BE2C (cell line): ENCODE measurements at regions not wholly inside any gene's neighbourhood (a gene's known extent, or its start where the extent isn't known, plus 50 kb on each side); places are given as distances from the start of the nearest gene placed in this dataset.

Experiments used
- DNase-seq: peaks from one replicate; pipeline ENCODE4 v3.0.0-alpha.2; 2020
- H3K27me3 ChIP-seq: fragments of 250-450 bp; sonication (Bioruptor Pico); 2 replicates; pipeline ENCODE4 v1.5.1; 2020; ENCODE audit warnings: mild to moderate bottlenecking
- H3K36me3 ChIP-seq: fragments of 250-450 bp; sonication (Bioruptor Pico); 2 replicates; pipeline ENCODE4 v1.5.1; 2020; ENCODE audit warnings: mild to moderate bottlenecking
- H3K4me1 ChIP-seq: fragments of 250-450 bp; sonication (Bioruptor Pico); 2 replicates; pipeline ENCODE4 v1.5.1; 2020
- H3K4me3 ChIP-seq: 2 replicates; pipeline ENCODE4 v1.5.1; 2011; ENCODE audit warnings: low read depth, low read length
- H3K9me3 ChIP-seq: fragments of 250-450 bp; sonication (Bioruptor Pico); 2 replicates; pipeline ENCODE4 v1.5.1; 2020
- CTCF ChIP-seq: IDR thresholded peaks from 2 replicates; pipeline ENCODE4 v1.5.1; 2012; ENCODE audit warnings: mild to moderate bottlenecking, low read depth, low read length

GRCh38 chr9:82302968-82303655, 314.5 kb downstream of the SPATA31D1 start:
- H3K36me3 ChIP-seq: no peaks in the 10 kb centered on the region
- no peak overlapping the region for H3K4me3 ChIP-seq
- no peaks in the 10 kb centered on the region for H3K27me3 ChIP-seq
- H3K9me3 ChIP-seq: no peaks in the 10 kb centered on the region
- no peak for TF ChIP-seq CTCF
- H3K4me1 ChIP-seq: no peaks in the 10 kb centered on the region
- no peak for DNase-seq

GRCh38 chr9:82308836-82309235, 320.3 kb downstream of the SPATA31D1 start:
- no peak overlapping the region for H3K4me3 ChIP-seq
- H3K27me3 ChIP-seq: no peaks in the 10 kb centered on the region
- no peak for TF ChIP-seq CTCF
- H3K9me3 ChIP-seq: no peaks in the 10 kb centered on the region
- H3K4me1 ChIP-seq: no peaks in the 10 kb centered on the region
- no peak for DNase-seq
- H3K36me3 ChIP-seq: no peaks in the 10 kb centered on the region

- Histone ChIP-seq H3K4me3 (no peak overlapping the region), H3K27me3 (no peaks in the 10 kb centered on the region), H3K4me1 (no peaks in the 10 kb centered on the region), H3K36me3 (no peaks in the 10 kb centered on the region), H3K9me3 (no peaks in the 10 kb centered on the region)
- TF ChIP-seq CTCF: no peak
- no peak for DNase-seq
These were observed 325.1 kb downstream of the SPATA31D1 start for GRCh38 chr9:82313697-82314096.

GRCh38 chr9:82320566-82320965, 332.0 kb downstream of the SPATA31D1 start:
- H3K9me3 ChIP-seq: no peaks in the 10 kb centered on the region
- no peak for DNase-seq
- H3K36me3 ChIP-seq: no peaks in the 10 kb centered on the region
- no peak overlapping the region for H3K4me3 ChIP-seq
- TF ChIP-seq CTCF: no peak
- no peaks in the 10 kb centered on the region for H3K27me3 ChIP-seq
- H3K4me1 ChIP-seq: no peaks in the 10 kb centered on the region

- Histone ChIP-seq H3K4me1 (no peaks in the 10 kb centered on the region), H3K4me3 (no peak overlapping the region), H3K27me3 (no peaks in the 10 kb centered on the region), H3K36me3 (no peaks in the 10 kb centered on the region), H3K9me3 (no peaks in the 10 kb centered on the region)
- no peak for DNase-seq
- no peak for TF ChIP-seq CTCF
These were observed 337.3 kb downstream of the SPATA31D1 start for GRCh38 chr9:82325907-82326306.

GRCh38 chr9:82327641-82328040, 339.1 kb downstream of the SPATA31D1 start:
- no peak for TF ChIP-seq CTCF
- Histone ChIP-seq H3K9me3 (no peaks in the 10 kb centered on the region), H3K27me3 (no peaks in the 10 kb centered on the region), H3K4me3 (no peak overlapping the region), H3K4me1 (no peaks in the 10 kb centered on the region), H3K36me3 (no peaks in the 10 kb centered on the region)
- no peak for DNase-seq
